GM12878 (cell line): ENCODE measurements at regions not wholly inside any gene's neighbourhood (a gene's known extent, or its start where the extent isn't known, plus 50 kb on each side); places are given as distances from the start of the nearest gene placed in this dataset.

ENCODE experiments used
- CEBPB ChIP-seq, 2 experiments: fragments of 150-350 bp in 1 of 2; IDR thresholded peaks; 2 replicates each; pipeline ENCODE4 v1.6.1; 2012 to 2014; ENCODE audit warnings: low read depth in 2 of 2, low read length in 2 of 2, borderline replicate concordance in 1 of 2, inconsistent platforms in 1 of 2
- CREB1 ChIP-seq: IDR thresholded peaks from 2 replicates; pipeline ENCODE4 v1.6.1; 2012; ENCODE audit warnings: low read depth, mild to moderate bottlenecking, inconsistent platforms
- ESRRA ChIP-seq: IDR thresholded peaks from 2 replicates; pipeline ENCODE4 v1.6.1; 2012; ENCODE audit warnings: mild to moderate bottlenecking, low read length, improper control_type of control experiment
- ZSCAN29 ChIP-seq: fragments of 450-650 bp; IDR thresholded peaks from 2 replicates; pipeline ENCODE4 v1.6.1; 2017; ENCODE audit warnings: mild to moderate bottlenecking, moderate library complexity

DNA sequence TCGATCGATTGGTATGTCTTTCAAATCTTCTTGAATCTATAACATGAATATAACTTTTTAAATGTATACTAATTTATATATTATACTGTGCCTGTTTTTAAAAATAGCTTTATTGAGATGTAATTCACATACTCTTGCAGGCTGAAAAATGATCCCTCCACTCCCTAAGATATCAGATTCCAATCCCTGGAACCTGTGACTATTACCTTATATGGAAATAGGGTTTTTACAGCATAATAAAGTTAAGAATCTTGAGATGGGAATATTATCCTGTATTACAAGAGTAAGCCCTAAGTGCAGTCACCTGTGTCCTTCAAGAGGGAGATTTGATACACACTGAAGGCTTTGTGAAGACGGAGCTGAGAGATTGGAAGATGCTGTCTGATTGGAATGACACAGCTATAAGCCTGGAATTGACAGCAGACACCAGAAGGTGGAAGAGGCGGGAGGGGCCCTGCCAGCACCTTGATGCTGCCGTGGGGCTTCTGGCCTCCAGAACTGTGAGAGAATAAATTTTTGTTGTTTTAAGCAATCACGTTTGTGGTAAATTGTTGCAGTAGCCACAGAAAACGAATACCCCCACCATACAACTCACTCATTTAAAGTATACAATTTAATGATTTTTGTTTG lies 161.3 kb downstream of the RMI1 start:
- TF ChIP-seq ESRRA: no peak
- TF ChIP-seq ZSCAN29: no peak
- no peak for TF ChIP-seq CEBPB (IDR thresholded peaks at IDR 0.05; ENCODE audit: borderline replicate concordance in 1 of 2, low read depth in 2 of 2, low read length in 2 of 2)
- no peak for TF ChIP-seq CREB1
